Rectal smooth muscle tissue (tissue), 1 donor: ENCODE measurements at regions not wholly inside any gene's neighbourhood (a gene's known extent, or its start where the extent isn't known, plus 50 kb on each side); places are given as distances from the start of the nearest gene placed in this dataset.
"Not testable (repeated sequence)": the region's sequence is repeated elsewhere in the genome, so short reads cannot be mapped to it uniquely, and the experiment has no call there.

Experiments used
- H3K27ac ChIP-seq: one replicate; pipeline ENCODE4 v1.7.0; 2013; ENCODE audit warnings: low read depth, low read length, inconsistent platforms
- H3K27me3 ChIP-seq: one replicate; pipeline ENCODE4 v1.7.0; 2013; ENCODE audit warnings: low read length; ENCODE audit not compliant: control insufficient read depth, insufficient read depth
- H3K36me3 ChIP-seq: one replicate; pipeline ENCODE4 v1.7.0; 2013; ENCODE audit warnings: low read length; ENCODE audit not compliant: control insufficient read depth, insufficient read depth
- H3K4me1 ChIP-seq: one replicate; pipeline ENCODE4 v1.7.0; 2013; ENCODE audit warnings: low read length; ENCODE audit not compliant: control insufficient read depth, insufficient read depth
- H3K4me3 ChIP-seq: one replicate; pipeline ENCODE4 v1.7.0; 2013; ENCODE audit warnings: low read length
- H3K9ac ChIP-seq: one replicate; pipeline ENCODE4 v1.7.0; 2013; ENCODE audit warnings: low read length

- H3K27me3 ChIP-seq, H3K27ac ChIP-seq, H3K4me3 ChIP-seq, H3K36me3 ChIP-seq, H3K4me1 ChIP-seq, H3K9ac ChIP-seq: not testable (repeated sequence)
Observed at GRCh38 chr14:105928171-105929111, 402.1 kb downstream of the TMEM121 start.

- Histone ChIP-seq H3K36me3 (no peaks in the 10 kb centered on the region), H3K9ac (no peak overlapping the region), H3K4me1 (no peaks in the 10 kb centered on the region), H3K4me3 (no peak overlapping the region), H3K27me3 (no peaks in the 10 kb centered on the region), H3K27ac (no peak overlapping the region)
Observed at GRCh38 chr14:105929327-105930081, 403.1 kb downstream of the TMEM121 start.

GRCh38 chr14:105930572-105930971 lies 404.2 kb downstream of the TMEM121 start:
- Histone ChIP-seq H3K9ac (no peak overlapping the region), H3K4me1 (no peaks in the 10 kb centered on the region), H3K27me3 (no peaks in the 10 kb centered on the region), H3K4me3 (no peak overlapping the region), H3K36me3 (no peaks in the 10 kb centered on the region), H3K27ac (no peak overlapping the region)

- H3K27ac ChIP-seq = no peak overlapping the region
- H3K36me3 ChIP-seq = no peaks in the 10 kb centered on the region
- no peak overlapping the region for H3K9ac ChIP-seq
- no peaks in the 10 kb centered on the region for H3K4me1 ChIP-seq
- no peaks in the 10 kb centered on the region for H3K27me3 ChIP-seq
- no peak overlapping the region for H3K4me3 ChIP-seq
Observed at GRCh38 chr14:105931808-105932483, 405.6 kb downstream of the TMEM121 start.

GRCh38 chr14:105933238-105933637 lies 406.9 kb downstream of the TMEM121 start:
- Histone ChIP-seq H3K4me1 (no peaks in the 10 kb centered on the region), H3K27ac (no peak overlapping the region), H3K4me3 (no peak overlapping the region), H3K27me3 (no peaks in the 10 kb centered on the region), H3K9ac (no peak overlapping the region), H3K36me3 (no peaks in the 10 kb centered on the region)

- no peaks in the 10 kb centered on the region for H3K36me3 ChIP-seq
- H3K9ac ChIP-seq = no peak overlapping the region
- H3K4me1 ChIP-seq = no peaks in the 10 kb centered on the region
- no peak overlapping the region for H3K27ac ChIP-seq
- no peaks in the 10 kb centered on the region for H3K27me3 ChIP-seq
- H3K4me3 ChIP-seq = no peak overlapping the region
Observed at GRCh38 chr14:105935384-105935783, 409.0 kb downstream of the TMEM121 start.

GRCh38 chr14:105937253-105938054 lies 411.1 kb downstream of the TMEM121 start:
- Histone ChIP-seq H3K36me3 (no peaks in the 10 kb centered on the region), H3K27me3 (no peaks in the 10 kb centered on the region), H3K9ac (no peak overlapping the region), H3K4me1 (no peaks in the 10 kb centered on the region), H3K27ac (no peak overlapping the region), H3K4me3 (no peak overlapping the region)

GRCh38 chr14:105938055-105938863 lies 411.9 kb downstream of the TMEM121 start:
- Histone ChIP-seq H3K4me3 (no peak overlapping the region), H3K9ac (no peak overlapping the region), H3K4me1 (no peaks in the 10 kb centered on the region), H3K27me3 (no peaks in the 10 kb centered on the region), H3K36me3 (no peaks in the 10 kb centered on the region), H3K27ac (no peak overlapping the region)

- no peak overlapping the region for H3K4me3 ChIP-seq
- H3K27me3 ChIP-seq = no peaks in the 10 kb centered on the region
- H3K36me3 ChIP-seq = no peaks in the 10 kb centered on the region
- no peak overlapping the region for H3K27ac ChIP-seq
- no peak overlapping the region for H3K9ac ChIP-seq
- H3K4me1 ChIP-seq = no peaks in the 10 kb centered on the region
Observed at GRCh38 chr14:105938959-105939358, 412.6 kb downstream of the TMEM121 start.

- Histone ChIP-seq H3K9ac (no peak overlapping the region), H3K27ac (no peak overlapping the region), H3K4me3 (no peak overlapping the region), H3K27me3 (no peaks in the 10 kb centered on the region), H3K4me1 (no peaks in the 10 kb centered on the region), H3K36me3 (no peaks in the 10 kb centered on the region)
Observed at GRCh38 chr14:105939810-105940508, 413.6 kb downstream of the TMEM121 start.
